HCT116 (cell line): ENCODE measurements at regions not wholly inside any gene's neighbourhood (a gene's known extent, or its start where the extent isn't known, plus 50 kb on each side); places are given as distances from the start of the nearest gene placed in this dataset.

Source experiments
- ATAC-seq: fragments of 200-7000 bp; cut with Tn5 transposase; 2 replicates; pipeline ENCODE4 v1.9.1; 2020; ENCODE audit warnings: mild to moderate bottlenecking, moderate library complexity
- BruUV-seq: library from RNA; stranded (reverse); fragments of 400-500 nt; replicated peaks from 2 replicates; lab custom pipeline; 2021; lab: Mats Ljungman, UMichigan
- CTCF ChIA-PET: fragments of 300-600 bp; sonication (Branson Sonifier 250); formaldehyde crosslinking; loops from one replicate; lab custom pipeline; 2021; ENCODE audit warnings: antibody characterized with exemption; lab: Charles Lee
- POLR2A ChIA-PET: fragments of 300-600, 350-600 bp; sonication (Branson Sonifier 250); formaldehyde crosslinking; loops from one replicate; lab custom pipeline; 2021; ENCODE audit warnings: antibody characterized with exemption; lab: Charles Lee
- RAD21 ChIA-PET, 2 experiments: fragments of 300-600 bp; sonication (Branson Sonifier 250); formaldehyde crosslinking; loops; one replicate each; lab custom pipeline; 2023; ENCODE audit warnings: low total read pairs in 2 of 2; ENCODE audit not compliant: uncharacterized antibody in 2 of 2, unreplicated experiment in 2 of 2, low non-redundant PET in 1 of 2; lab: Charles Lee
- DNase-seq: peaks from one replicate; pipeline ENCODE4 v3.0.0-alpha.2; 2010; ENCODE audit warnings: low read depth, low spot score
- H2AFZ ChIP-seq: fragments of 200-600 bp; shearing (Covaris generic), sonication (generic); 2 replicates; pipeline ENCODE4 v1.6.1; 2017; ENCODE audit warnings: low read depth, mixed run types, mixed read lengths, antibody characterized with exemption, low read length; ENCODE audit not compliant: poor library complexity, severe bottlenecking
- H3K27ac ChIP-seq: 2 replicates; pipeline ENCODE4 v1.5.1; 2012; ENCODE audit warnings: low read depth, low read length
- H3K27me3 ChIP-seq: fragments of 200-600 bp; sonication (generic); 2 replicates; pipeline ENCODE4 v1.6.1; 2016; ENCODE audit warnings: mixed run types, low read length, mixed read lengths; ENCODE audit not compliant: insufficient read depth
- H3K36me3 ChIP-seq, 2 experiments: fragments of 200-500 bp in 1 of 2; fragments of 200-600 bp in 1 of 2; sonication (Bioruptor generic) in 1 of 2; sonication (generic) in 1 of 2; 2 replicates each; pipeline versions ENCODE4 v1.5.1 to v1.6.1; 2014 to 2016; ENCODE audit warnings: low read length in 2 of 2, inconsistent platforms in 1 of 2, mixed read lengths in 1 of 2, mixed run types in 1 of 2; ENCODE audit not compliant: insufficient read depth in 2 of 2, control insufficient read depth in 1 of 2
- H3K4me1 ChIP-seq, 2 experiments: fragments of 200-600 bp in 1 of 2; sonication (generic) in 1 of 2; 2 replicates each; pipeline versions ENCODE4 v1.5.1 to v1.6.1; 2012 to 2017; ENCODE audit warnings: low read length in 2 of 2, inconsistent platforms in 1 of 2, mild to moderate bottlenecking in 1 of 2, mixed read lengths in 1 of 2, mixed run types in 1 of 2, moderate library complexity in 1 of 2; ENCODE audit not compliant: insufficient read depth in 2 of 2, control insufficient read depth in 1 of 2
- H3K4me2 ChIP-seq: fragments of 200-600 bp; sonication (generic); 2 replicates; pipeline ENCODE4 v1.6.1; 2017; ENCODE audit warnings: mixed run types, low read length, mixed read lengths
- H3K4me3 ChIP-seq, 2 experiments: fragments of 200-600 bp in 1 of 2; sonication (generic) in 1 of 2; replicated peaks in 1 of 2; 2 replicates each; pipeline ENCODE4 v1.5.1; 2011 to 2016; ENCODE audit warnings: low read length in 2 of 2, control low read depth in 1 of 2, low read depth in 1 of 2, mild to moderate bottlenecking in 1 of 2, mixed read lengths in 1 of 2, mixed run types in 1 of 2
- H3K79me2 ChIP-seq: fragments of 200-600 bp; sonication (generic); 2 replicates; pipeline ENCODE4 v1.6.1; 2017; ENCODE audit warnings: mild to moderate bottlenecking, mixed run types, low read length, moderate library complexity, mixed read lengths; ENCODE audit not compliant: insufficient read depth
- H3K9ac ChIP-seq: fragments of 200-600 bp; sonication (generic); 2 replicates; pipeline ENCODE4 v1.6.1; 2016; ENCODE audit warnings: low read length, mixed read lengths
- H3K9me2 ChIP-seq: fragments of 200-600 bp; sonication (generic), shearing (Covaris generic); 2 replicates; pipeline ENCODE4 v1.6.1; 2017; ENCODE audit warnings: mixed run types, mild to moderate bottlenecking, moderate library complexity; ENCODE audit not compliant: insufficient read depth
- H3K9me3 ChIP-seq, 2 experiments: fragments of 200-500 bp in 1 of 2; fragments of 200-600 bp in 1 of 2; sonication (Bioruptor generic) in 1 of 2; sonication (generic) in 1 of 2; 2 replicates each; pipeline ENCODE4 v1.6.1; 2014 to 2017; ENCODE audit warnings: low read length in 2 of 2, mixed read lengths in 2 of 2, inconsistent platforms in 1 of 2, low read depth in 1 of 2, mild to moderate bottlenecking in 1 of 2, mixed run types in 1 of 2, moderate library complexity in 1 of 2; ENCODE audit not compliant: control insufficient read depth in 1 of 2, insufficient read depth in 1 of 2
- H4K20me1 ChIP-seq: fragments of 200-600 bp; sonication (generic), shearing (Covaris generic); 2 replicates; pipeline ENCODE4 v1.6.1; 2017; ENCODE audit warnings: mixed run types, mild to moderate bottlenecking, moderate library complexity; ENCODE audit not compliant: insufficient read depth
- CBX3 ChIP-seq: IDR thresholded peaks from 2 replicates; pipeline ENCODE4 v1.6.1; 2012; ENCODE audit warnings: low read depth
- EGR1 ChIP-seq: IDR thresholded peaks from 2 replicates; pipeline ENCODE4 v1.6.1; 2012; ENCODE audit warnings: low read depth
- ELF1 ChIP-seq: IDR thresholded peaks from 2 replicates; pipeline ENCODE4 v1.6.1; 2012; ENCODE audit warnings: low read depth, borderline replicate concordance
- EZH2 ChIP-seq: fragments of 200-600 bp; sonication (generic); IDR thresholded peaks from 2 replicates; pipeline ENCODE4 v1.6.1; 2017; ENCODE audit warnings: antibody characterized with exemption, mixed run types
- RAD21 ChIP-seq: IDR thresholded peaks from 2 replicates; pipeline ENCODE4 v1.6.1; 2012; ENCODE audit warnings: low read depth, mild to moderate bottlenecking
- SIN3A ChIP-seq: IDR thresholded peaks from 2 replicates; pipeline ENCODE4 v1.6.1; 2012; ENCODE audit warnings: low read depth
- SRF ChIP-seq: IDR thresholded peaks from 2 replicates; pipeline ENCODE4 v1.6.1; 2012; ENCODE audit warnings: low read depth
- TCF7L2 ChIP-seq: IDR thresholded peaks from 2 replicates; pipeline ENCODE4 v1.7.0; 2011; ENCODE audit warnings: borderline replicate concordance, inconsistent platforms; ENCODE audit not compliant: insufficient read depth, insufficient read length; ENCODE audit errors: extremely low read depth
- ZBTB33 ChIP-seq: IDR thresholded peaks from 2 replicates; pipeline ENCODE4 v1.6.1; 2011; ENCODE audit warnings: mild to moderate bottlenecking, low read length, moderate library complexity; ENCODE audit not compliant: insufficient replicate concordance; ENCODE audit errors: extremely low read depth
- ZFX ChIP-seq: fragments of 450-650 bp; IDR thresholded peaks from 2 replicates; pipeline ENCODE4 v1.6.1; 2017
- ZNF274 ChIP-seq: fragments of 200-500 bp; sonication (Bioruptor generic); IDR thresholded peaks from 2 replicates; pipeline ENCODE4 v1.6.1; 2014; ENCODE audit warnings: mild to moderate bottlenecking, low read depth, low read length, inconsistent platforms
- intact Hi-C: fragments of 100-400 bp; cut with micrococcal nuclease; formaldehyde crosslinking; loops from 2 replicates; pipeline ENCODE4 v1.10.0; 2022
- TF ChIP-seq, protein P1 (sequence below), 3 experiments: fragments of 200-600 bp in 1 of 3; sonication (generic) in 1 of 3; IDR thresholded peaks in 2 of 3; conservative IDR thresholded peaks in 1 of 3; 2 replicates each; pipeline ENCODE4 v1.5.1; 2012 to 2017; ENCODE audit warnings: low read depth in 2 of 3, low read length in 2 of 3, antibody characterized with exemption in 1 of 3, borderline replicate concordance in 1 of 3, control low read depth in 1 of 3, mild to moderate bottlenecking in 1 of 3, mixed read lengths in 1 of 3, mixed run types in 1 of 3, moderate library complexity in 1 of 3; ENCODE audit not compliant: insufficient read depth in 1 of 3
- TF ChIP-seq, protein P2 (sequence below): IDR thresholded peaks from 2 replicates; pipeline ENCODE4 v1.6.1; 2012; ENCODE audit warnings: low read depth
- TF ChIP-seq, protein P3 (sequence below): IDR thresholded peaks from 2 replicates; pipeline ENCODE4 v1.6.1; 2012

DNA sequence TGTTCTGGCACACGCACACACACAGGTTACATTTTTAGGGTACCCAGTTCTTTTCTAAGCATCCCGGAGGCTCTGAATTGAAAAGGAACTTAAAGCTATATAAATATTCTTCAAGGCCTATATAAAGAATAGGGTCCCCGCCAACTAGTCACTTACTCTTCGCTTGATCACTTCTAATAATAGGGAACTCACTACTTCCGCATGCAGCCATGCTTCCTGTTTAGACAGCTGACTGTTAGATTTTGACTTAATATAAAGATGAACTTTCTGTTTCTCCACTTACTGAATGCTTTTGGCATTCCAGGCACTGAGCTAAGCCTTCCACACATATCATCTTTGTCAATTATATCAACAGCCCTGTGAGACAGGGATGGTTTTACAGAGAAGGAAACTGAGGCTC is 259.6 kb downstream of the TSHZ3 start:
- DNase-seq (no peak), ATAC-seq (no peak)
- Histone ChIP-seq H3K9ac (no peak overlapping the region), H3K9me2 (no peaks in the 10 kb centered on the region), H3K27ac (no peak overlapping the region), H3K27me3 (no peaks in the 10 kb centered on the region), H3K4me2 (no peak overlapping the region), H2AFZ (no peak overlapping the region), H3K36me3 (no peaks in the 10 kb centered on the region), H3K4me3 (no peak overlapping the region), H3K4me1 (no peaks in the 10 kb centered on the region), H4K20me1 (no peaks in the 10 kb centered on the region), H3K79me2 (no peaks in the 10 kb centered on the region), H3K9me3 (peaks cover 14 to 39% of the 10 kb centered on the region in 2 experiments; a peak in 2 of 4 replicates)
- RAD21 ChIA-PET: no interaction called here
- CTCF ChIA-PET: no interaction called here
- TF ChIP-seq, protein P1, sequence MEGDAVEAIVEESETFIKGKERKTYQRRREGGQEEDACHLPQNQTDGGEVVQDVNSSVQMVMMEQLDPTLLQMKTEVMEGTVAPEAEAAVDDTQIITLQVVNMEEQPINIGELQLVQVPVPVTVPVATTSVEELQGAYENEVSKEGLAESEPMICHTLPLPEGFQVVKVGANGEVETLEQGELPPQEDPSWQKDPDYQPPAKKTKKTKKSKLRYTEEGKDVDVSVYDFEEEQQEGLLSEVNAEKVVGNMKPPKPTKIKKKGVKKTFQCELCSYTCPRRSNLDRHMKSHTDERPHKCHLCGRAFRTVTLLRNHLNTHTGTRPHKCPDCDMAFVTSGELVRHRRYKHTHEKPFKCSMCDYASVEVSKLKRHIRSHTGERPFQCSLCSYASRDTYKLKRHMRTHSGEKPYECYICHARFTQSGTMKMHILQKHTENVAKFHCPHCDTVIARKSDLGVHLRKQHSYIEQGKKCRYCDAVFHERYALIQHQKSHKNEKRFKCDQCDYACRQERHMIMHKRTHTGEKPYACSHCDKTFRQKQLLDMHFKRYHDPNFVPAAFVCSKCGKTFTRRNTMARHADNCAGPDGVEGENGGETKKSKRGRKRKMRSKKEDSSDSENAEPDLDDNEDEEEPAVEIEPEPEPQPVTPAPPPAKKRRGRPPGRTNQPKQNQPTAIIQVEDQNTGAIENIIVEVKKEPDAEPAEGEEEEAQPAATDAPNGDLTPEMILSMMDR (IDR thresholded peaks at IDR 0.05 in 2 of 3, conservative IDR thresholded peaks at IDR 0.05 in 1 of 3; ENCODE audit: borderline replicate concordance in 1 of 3, insufficient read depth in 1 of 3, low read depth in 2 of 3, low read length in 2 of 3): no peak
- no peak for TF ChIP-seq SRF
- POLR2A ChIA-PET: no interaction called here
- BruUV-seq: no TSS peak
- intact Hi-C loops: no loop called here

GRCh38 chr19:31085125-31085524 is 264.1 kb downstream of the TSHZ3 start:
- Histone ChIP-seq H3K27ac (no peak overlapping the region), H3K4me3 (no peak overlapping the region), H2AFZ (no peak overlapping the region), H3K4me1 (no peaks in the 10 kb centered on the region), H4K20me1 (no peaks in the 10 kb centered on the region), H3K4me2 (no peak overlapping the region), H3K36me3 (no peaks in the 10 kb centered on the region), H3K9me2 (no peaks in the 10 kb centered on the region), H3K79me2 (no peaks in the 10 kb centered on the region), H3K27me3 (no peaks in the 10 kb centered on the region), H3K9ac (no peak overlapping the region), H3K9me3 (peaks cover 1 to 19% of the 10 kb centered on the region in 2 experiments; a peak in 2 of 4 replicates)
- DNase-seq (no peak), ATAC-seq (no peak)
- ChIA-PET RAD21 (no interaction called here), CTCF (no interaction called here), POLR2A (no interaction called here)
- intact Hi-C loops: no loop called here
- BruUV-seq: no TSS peak
- no peak for TF ChIP-seq ZBTB33
- TF ChIP-seq EGR1: no peak
- no peak for TF ChIP-seq ELF1
- TF ChIP-seq ZNF274: no peak
- TF ChIP-seq, protein P2, sequence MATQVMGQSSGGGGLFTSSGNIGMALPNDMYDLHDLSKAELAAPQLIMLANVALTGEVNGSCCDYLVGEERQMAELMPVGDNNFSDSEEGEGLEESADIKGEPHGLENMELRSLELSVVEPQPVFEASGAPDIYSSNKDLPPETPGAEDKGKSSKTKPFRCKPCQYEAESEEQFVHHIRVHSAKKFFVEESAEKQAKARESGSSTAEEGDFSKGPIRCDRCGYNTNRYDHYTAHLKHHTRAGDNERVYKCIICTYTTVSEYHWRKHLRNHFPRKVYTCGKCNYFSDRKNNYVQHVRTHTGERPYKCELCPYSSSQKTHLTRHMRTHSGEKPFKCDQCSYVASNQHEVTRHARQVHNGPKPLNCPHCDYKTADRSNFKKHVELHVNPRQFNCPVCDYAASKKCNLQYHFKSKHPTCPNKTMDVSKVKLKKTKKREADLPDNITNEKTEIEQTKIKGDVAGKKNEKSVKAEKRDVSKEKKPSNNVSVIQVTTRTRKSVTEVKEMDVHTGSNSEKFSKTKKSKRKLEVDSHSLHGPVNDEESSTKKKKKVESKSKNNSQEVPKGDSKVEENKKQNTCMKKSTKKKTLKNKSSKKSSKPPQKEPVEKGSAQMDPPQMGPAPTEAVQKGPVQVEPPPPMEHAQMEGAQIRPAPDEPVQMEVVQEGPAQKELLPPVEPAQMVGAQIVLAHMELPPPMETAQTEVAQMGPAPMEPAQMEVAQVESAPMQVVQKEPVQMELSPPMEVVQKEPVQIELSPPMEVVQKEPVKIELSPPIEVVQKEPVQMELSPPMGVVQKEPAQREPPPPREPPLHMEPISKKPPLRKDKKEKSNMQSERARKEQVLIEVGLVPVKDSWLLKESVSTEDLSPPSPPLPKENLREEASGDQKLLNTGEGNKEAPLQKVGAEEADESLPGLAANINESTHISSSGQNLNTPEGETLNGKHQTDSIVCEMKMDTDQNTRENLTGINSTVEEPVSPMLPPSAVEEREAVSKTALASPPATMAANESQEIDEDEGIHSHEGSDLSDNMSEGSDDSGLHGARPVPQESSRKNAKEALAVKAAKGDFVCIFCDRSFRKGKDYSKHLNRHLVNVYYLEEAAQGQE: no peak
- TF ChIP-seq SIN3A: no peak
- no peak for TF ChIP-seq EZH2
- no peak for TF ChIP-seq ZFX
- TF ChIP-seq, protein P3, sequence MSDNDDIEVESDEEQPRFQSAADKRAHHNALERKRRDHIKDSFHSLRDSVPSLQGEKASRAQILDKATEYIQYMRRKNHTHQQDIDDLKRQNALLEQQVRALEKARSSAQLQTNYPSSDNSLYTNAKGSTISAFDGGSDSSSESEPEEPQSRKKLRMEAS: no peak
- TF ChIP-seq RAD21: no peak
- TF ChIP-seq TCF7L2: no peak
- TF ChIP-seq CBX3: no peak
